GM18517 (cell line): ENCODE measurements at regions not wholly inside any gene's neighbourhood (a gene's known extent, or its start where the extent isn't known, plus 50 kb on each side); places are given as distances from the start of the nearest gene placed in this dataset.

Source experiments
- ATAC-seq: cut with Tn5 transposase; IDR thresholded peaks from one replicate; pipeline ENCODE4 v1.9.1; 2021; ENCODE audit warnings: mild to moderate bottlenecking, moderate library complexity; ENCODE audit not compliant: unreplicated experiment

GRCh38 chr6:44062771-44063560, 64.3 kb downstream of the MRPL14 start:
- ATAC-seq = no peak

DNA sequence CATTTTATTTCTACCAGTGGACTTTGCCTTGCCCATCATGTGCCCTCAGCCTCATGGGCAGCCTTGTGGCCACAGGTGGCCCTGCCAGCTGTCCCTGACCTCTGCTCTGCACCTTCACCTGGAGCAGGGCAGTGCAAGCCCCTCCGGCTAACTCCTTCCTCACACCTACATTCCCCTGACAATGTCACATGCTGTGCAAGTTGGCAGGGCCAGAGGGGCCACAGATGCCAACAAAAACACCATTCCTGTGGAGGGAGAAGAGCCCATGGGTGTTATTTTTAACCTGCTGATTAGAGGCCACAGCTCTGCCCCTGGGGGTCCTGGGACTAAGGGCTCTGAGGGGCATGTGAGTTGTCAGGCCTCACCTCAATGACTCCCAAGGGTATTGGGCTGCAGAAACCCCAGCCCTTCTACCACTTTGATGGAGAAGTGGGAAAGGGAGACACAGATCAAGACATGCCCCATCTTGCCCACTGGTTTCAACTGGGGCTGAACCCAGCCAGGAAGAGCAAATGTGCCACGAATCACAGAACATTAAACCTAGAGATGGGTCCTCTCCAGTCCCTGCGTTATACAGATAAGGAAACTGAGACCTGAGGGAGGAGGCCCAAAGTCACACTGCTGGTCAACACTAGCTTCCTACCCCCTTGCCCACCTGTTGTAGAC, 65.0 kb downstream of the MRPL14 start:
- ATAC-seq = no peak

DNA sequence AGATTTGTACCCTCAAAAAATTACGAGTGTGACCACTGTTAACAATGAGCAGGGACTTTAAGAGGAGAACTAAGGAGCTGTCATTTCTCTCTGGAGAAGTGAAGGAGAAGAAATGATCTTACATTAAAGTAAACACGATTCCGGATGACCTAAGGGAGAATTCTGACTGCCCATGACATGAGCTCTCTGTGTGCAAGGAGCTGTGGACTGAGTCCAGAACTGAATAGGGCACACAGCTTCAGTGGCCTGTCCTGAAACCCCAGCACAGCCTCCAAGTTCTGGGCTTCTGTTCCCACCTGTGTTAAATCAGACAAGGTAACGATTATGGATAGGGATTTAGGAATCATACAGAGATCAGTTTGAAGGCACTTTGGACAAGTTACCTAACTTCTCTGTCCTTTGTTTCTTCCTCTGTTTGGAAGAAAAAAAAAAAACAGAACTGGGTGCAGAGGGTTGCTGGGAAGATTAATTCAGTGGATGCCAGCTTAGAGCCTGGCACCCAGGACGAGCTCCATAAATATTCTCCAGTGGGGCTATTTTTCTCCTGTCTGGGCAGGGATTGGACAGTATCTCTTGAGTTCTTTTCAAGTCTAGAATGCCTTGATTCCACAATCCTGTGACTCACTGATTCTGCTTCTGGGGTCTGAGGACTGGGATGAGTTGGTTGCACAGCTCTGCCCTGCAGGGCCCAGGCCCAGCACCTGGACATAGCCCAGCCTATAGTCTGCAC, 65.7 kb downstream of the MRPL14 start:
- no peak for ATAC-seq

GRCh38 chr6:44060612-44061374, 66.5 kb downstream of the MRPL14 start:
- no peak for ATAC-seq

- no peak for ATAC-seq
These were observed 67.6 kb downstream of the MRPL14 start for GRCh38 chr6:44059359-44060346.

DNA sequence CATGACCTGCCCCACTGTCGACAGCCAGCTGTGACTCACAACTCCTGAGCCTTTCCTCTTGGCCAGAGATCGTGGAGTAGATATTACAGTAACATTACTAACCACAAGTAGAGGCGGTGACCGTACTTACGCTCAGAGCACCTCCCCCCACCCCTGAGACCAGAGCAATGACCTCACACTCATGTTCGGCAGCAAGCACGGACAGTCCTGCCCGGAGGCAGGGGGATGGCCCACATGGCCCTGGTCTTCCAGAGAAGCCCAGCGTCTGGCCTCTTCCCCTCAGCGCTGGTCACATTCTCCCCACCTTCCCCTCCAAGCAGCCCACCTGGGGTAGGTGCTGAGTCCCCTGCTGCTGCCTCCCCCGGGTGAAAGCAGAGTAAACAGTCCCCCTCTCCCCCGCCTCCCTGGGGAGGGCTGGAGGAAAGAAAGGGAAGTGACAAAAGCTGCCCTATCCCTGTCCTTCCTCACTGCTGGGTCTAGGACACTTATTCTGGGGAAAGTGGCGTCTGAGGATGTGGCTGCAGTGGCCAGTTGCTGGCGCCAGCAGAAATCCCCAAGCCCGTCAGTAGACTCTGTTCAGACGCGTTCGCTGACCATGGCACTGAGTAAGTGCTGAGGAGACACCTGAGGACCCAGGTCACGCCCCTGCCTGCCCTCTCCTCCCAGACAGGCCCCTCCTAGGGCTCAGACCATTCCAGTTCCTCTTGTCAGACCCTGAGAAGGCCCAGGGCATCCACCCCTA, 68.5 kb downstream of the MRPL14 start:
- ATAC-seq = peak; percentile 65

DNA sequence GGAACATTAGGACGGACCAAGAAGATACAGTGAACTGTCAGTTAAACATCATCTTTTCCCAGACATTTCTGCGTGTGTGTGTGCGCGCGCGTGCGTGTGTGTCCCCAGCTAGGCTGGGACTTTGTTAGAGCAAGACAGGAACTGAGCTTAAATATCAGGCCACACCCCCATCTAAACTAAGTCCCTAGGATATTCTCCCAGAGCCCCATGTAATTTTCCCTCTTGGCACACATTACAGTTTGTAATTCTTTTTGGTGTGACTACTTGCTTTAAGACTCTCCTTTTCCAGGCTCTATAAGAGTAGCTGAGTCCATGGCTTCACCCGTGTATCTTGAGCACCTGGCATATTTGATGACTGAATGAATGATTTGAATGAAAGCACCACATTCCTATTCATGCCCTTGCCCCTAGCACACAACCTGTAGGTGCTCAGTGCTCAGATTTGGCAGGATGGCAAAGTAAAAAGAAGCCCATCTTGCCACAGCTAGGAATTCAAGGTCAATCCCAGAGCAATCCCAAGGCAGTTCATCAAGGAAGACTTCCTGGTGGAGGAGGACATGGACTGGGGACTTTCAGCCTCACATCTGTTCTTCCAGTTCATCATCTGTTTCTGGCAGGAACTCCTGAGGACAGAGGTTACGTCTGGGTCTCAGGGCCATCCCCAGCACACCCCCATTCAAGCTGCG, 69.2 kb downstream of the MRPL14 start:
- no peak for ATAC-seq

DNA sequence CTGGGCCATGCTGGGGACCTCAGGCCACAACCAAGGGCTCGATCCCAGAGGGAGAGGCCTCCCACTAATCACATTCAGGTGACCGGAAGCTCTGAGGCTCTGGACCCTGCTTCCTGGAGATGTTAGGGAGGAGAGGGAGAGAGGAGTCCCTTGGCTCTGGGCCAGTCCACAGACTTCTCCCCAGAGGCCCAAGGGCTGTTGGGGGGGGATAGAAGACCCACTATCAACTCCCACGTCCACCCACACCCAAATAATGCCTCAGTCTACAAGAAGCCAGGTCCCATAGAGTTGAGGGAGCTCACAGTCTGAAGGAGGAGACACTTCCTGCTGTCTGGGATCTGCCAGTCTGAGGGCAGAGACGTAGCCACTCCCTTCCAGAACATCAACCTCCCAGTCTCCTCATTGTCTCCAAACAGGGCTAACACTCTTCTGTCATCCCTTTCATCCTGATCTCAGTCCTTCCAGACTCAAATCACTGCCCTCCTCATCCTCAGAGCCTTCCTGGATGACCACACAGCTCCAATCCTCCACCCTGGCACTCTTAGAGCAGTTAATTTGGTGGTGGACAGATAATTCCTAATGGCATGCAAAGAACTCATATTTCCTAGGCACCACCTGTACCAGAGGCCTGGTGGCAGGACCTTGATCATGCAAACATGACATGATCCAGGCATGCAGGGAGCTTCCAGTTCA, 69.9 kb downstream of the MRPL14 start:
- no peak for ATAC-seq

GRCh38 chr6:44056392-44057237, 70.6 kb downstream of the MRPL14 start:
- ATAC-seq = no peak

DNA sequence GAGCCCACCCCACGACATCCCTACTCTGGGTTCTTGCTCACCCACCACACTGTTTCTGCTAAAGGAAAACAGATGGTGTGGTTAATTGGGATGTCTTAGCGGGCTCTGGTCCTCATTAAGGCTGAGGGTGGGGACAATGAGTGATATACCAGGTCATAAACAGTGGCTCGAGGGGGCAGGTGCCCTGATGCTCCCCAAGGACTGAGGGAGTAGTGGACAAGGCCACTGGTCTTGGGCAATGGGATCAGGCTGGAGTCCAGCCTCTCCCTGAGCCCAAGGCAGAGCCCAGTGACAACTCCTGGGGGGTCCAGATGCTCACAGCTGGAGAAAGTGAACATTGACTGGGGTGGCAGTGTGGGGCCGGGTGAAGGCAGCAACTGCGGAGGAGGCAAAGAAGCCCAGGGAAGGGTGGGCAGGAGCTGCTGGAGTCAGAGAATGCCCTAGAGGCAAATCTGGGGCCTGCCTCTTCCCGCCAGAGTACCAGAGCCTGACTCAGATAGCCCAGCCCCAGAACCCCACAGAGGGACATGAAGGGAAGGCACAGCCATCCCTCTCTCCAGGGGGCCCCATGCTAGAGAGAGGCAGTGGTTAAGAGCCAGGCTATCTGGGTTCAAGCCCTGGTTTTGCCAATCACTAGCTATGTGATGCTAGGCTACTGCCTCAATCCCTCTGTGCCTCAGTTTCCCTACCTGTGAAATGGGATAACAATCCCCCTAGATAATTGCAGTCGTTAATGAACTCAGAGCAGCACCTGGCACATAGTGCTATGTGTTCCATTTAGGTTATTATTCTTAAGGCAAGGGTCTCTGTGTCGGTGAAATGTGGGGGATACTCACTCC, 72.3 kb downstream of the MRPL14 start:
- ATAC-seq = no peak

DNA sequence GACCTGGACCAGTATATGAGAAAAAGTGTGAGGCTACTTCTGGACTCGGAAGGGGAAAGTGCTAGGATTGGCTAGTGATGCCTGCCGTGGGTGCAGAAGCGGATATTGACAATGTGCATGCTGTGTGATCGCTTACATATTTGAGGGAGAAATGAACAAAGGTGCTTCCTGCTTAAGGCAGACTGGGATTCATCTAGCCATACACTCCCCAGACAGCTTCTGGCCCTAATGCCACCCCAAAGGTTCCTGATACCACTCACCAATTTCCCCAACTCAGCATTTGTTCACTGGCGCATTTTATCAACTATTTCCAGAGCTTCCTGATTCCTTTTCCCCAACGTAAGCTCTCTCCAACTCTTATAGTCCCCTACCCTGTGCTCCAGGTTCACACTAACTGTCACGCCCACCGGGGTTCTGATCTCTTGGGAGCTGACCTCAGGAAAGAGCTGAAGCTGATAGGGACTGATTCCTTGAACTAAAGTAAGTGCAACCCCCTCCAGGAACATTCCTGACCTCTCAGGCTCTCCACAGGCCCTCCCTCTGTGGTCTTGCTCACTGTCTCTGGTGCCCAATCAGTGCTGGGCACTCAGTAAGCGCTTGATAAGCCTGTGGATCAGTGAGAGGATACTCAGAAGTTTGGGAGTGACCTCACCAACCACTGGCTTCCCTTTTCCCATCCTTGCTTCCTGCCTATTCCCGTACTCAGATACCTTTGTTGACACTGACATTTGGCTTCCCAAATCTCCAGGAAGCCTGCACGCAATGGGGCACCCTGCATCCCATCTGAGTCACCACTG, 73.3 kb downstream of the MRPL14 start:
- no peak for ATAC-seq

GRCh38 chr6:44053106-44053756, 74.0 kb downstream of the MRPL14 start:
- ATAC-seq = no peak

DNA sequence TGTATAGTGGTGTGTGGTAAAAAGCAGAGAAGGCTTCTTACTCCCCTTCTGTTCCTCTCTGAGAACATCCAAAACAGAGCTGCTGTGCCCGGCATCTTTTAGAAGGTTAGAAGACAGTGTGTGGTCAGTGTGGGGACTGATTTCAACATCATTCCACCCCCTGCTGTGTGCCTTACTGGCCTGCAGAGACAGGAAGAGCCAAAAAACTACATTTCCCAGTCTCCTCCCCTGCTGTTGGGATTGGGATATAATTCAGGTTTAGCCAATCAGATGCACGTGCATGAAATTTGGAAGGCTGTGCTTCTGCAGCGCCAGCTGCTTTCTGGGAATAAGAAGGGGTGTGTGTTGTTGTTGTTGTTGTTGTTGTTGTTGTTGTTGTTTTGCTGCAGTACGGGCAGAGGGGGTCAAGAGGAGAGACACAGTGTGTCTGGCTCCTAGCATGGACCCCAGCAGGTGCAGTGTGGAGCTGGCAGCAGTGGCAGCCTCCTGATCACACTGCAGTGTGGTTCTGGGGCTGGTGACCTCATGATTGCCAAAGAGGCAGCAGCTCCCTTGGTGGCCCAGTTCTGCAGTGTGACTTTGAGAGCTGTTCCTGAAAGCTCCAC, 74.7 kb downstream of the MRPL14 start:
- ATAC-seq = no peak

- ATAC-seq = no peak
These were observed 75.7 kb downstream of the MRPL14 start for GRCh38 chr6:44051515-44051914.
